ENCODE measurements at regions not wholly inside any gene's neighbourhood (a gene's known extent, or its start where the extent isn't known, plus 50 kb on each side); places are given as distances from the start of the nearest gene placed in this dataset.

DNA sequence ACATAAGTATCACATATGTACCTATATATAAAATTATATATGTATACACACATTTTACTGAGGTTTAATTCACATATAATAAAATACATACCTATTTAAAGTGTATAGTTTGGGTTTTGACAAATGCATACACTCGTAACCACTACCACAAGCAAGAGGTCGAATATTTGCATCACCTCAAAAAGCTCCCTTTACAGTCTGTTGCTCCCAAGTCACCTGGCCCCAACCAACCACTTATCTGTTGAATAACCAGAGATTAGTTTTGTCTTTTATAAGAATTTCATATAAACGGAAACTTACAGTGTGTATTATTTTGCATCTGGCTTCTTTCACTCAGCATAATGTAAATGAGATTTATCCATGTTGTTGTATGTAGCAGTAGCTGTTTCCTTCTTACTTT is 218.9 kb downstream of the MAT2B start:
- peaks cover 0 to 7% (median 0%) of the 10 kb centered on the region in 11 donors for H3K9me3 Mint-ChIP-seq
- no peaks in the 10 kb centered on the region for H3K36me3 Mint-ChIP-seq
- Histone ChIP-seq H3K27ac (ENCODE audit: low read depth, low read length) (no peak overlapping the region), H3K9me3 (ENCODE audit: control insufficient read depth in 2 of 3, low read length in 3 of 3) (no peaks in the 10 kb centered on the region), H3K36me3 (ENCODE audit: control insufficient read depth in 2 of 3, insufficient read depth in 3 of 3, low read length in 3 of 3) (no peaks in the 10 kb centered on the region), H3K4me1 (ENCODE audit: control insufficient read depth in 2 of 2, insufficient read depth in 2 of 2, low read length in 2 of 2) (no peaks in the 10 kb centered on the region), H3K4me3 (ENCODE audit: low read length) (no peak overlapping the region), H3K27me3 (ENCODE audit: control insufficient read depth in 2 of 2, insufficient read depth in 2 of 2, low read length in 2 of 2) (no peaks in the 10 kb centered on the region)
- CTCF ChIA-PET: interaction anchor here (0.6 kb wide), 1 partner anchor 1205 kb away, joined by 3 read pairs; no protein-coding TSS in a partner anchor
- no peaks in the 10 kb centered on the region for H3K27me3 Mint-ChIP-seq
- intact Hi-C loops (cut with micrococcal nuclease): no loop called here
- no peak for DNase-seq
- ATAC-seq: no peak
- H3K4me3 Mint-ChIP-seq: no peak overlapping the region
- no peaks in the 10 kb centered on the region for H3K4me1 Mint-ChIP-seq
- no peak overlapping the region for H3K27ac Mint-ChIP-seq
- POLR2A ChIA-PET: no interaction called here

DNA sequence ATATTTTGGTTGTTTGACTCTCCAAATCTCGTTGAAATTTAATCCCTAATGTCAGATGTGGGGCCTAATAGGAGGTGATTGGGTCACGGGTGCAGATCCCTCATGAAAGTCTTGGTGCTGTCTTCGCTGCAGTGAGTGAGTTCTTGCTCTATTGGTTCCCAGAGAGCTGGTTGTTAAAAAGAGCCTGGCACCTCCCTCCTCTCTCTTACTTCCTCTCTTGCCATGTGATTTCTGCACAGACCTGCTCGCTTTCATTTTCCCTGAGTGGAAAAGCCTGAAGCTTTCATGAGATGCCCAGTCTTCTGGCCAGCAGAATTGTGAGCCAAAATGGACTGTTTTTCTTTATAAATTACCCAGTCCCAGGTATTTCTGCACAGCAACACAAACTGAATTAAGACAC is 221.6 kb downstream of the MAT2B start:
- Histone ChIP-seq H3K27me3 (ENCODE audit: control insufficient read depth in 2 of 2, insufficient read depth in 2 of 2, low read length in 2 of 2) (no peaks in the 10 kb centered on the region), H3K9me3 (ENCODE audit: control insufficient read depth in 2 of 3, low read length in 3 of 3) (no peaks in the 10 kb centered on the region), H3K4me1 (ENCODE audit: control insufficient read depth in 2 of 2, insufficient read depth in 2 of 2, low read length in 2 of 2) (no peaks in the 10 kb centered on the region), H3K36me3 (ENCODE audit: control insufficient read depth in 2 of 3, insufficient read depth in 3 of 3, low read length in 3 of 3) (no peaks in the 10 kb centered on the region), H3K27ac (ENCODE audit: low read depth, low read length) (no peak overlapping the region), H3K4me3 (ENCODE audit: low read length) (no peak overlapping the region)
- POLR2A ChIA-PET: no interaction called here
- DNase-seq (no peak), ATAC-seq (no peak)
- no peaks in the 10 kb centered on the region for H3K36me3 Mint-ChIP-seq
- no peaks in the 10 kb centered on the region for H3K4me1 Mint-ChIP-seq
- peaks cover 0 to 7% (median 0%) of the 10 kb centered on the region in 11 donors for H3K9me3 Mint-ChIP-seq
- intact Hi-C loops (cut with micrococcal nuclease): no loop called here
- H3K4me3 Mint-ChIP-seq: no peak overlapping the region
- no peaks in the 10 kb centered on the region for H3K27me3 Mint-ChIP-seq
- CTCF ChIA-PET: no interaction called here
- H3K27ac Mint-ChIP-seq: no peak overlapping the region

DNA sequence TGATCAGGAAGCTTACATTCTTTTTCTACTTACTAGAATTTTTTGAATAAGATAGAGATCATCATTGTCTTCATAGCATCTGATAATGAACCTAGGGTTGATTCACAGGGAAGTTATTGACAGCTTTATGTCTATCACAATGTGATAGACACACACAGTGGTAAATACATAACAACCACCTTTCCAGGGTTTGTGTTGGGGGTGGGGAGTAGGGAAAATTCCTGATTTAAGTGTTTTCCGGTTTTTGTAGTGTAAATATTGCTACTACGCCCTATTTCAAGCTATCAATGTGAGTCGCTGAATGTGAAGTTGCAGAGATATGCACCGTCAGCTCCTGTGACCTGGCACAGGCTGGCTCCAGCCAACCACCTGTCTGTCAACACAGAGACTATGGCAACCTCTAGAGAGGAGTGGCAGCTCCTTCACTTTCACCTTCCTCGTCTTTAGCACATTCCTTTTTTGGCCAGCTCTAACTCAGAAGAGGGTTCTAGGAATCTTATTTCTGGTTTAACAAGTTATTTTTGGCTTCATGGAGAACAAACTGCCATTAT is 224.9 kb downstream of the MAT2B start:
- Mint-ChIP-seq H3K27ac (no peak overlapping the region), H3K4me1 (no peaks in the 10 kb centered on the region), H3K36me3 (no peaks in the 10 kb centered on the region), H3K9me3 (peaks cover 0 to 12% (median 0%) of the 10 kb centered on the region in 11 donors), H3K4me3 (no peak overlapping the region), H3K27me3 (peaks cover 0 to 7% (median 0%) of the 10 kb centered on the region in 5 donors)
- Histone ChIP-seq H3K27ac (ENCODE audit: low read depth, low read length) (no peak overlapping the region), H3K9me3 (ENCODE audit: control insufficient read depth in 2 of 3, low read length in 3 of 3) (no peaks in the 10 kb centered on the region), H3K27me3 (ENCODE audit: control insufficient read depth in 2 of 2, insufficient read depth in 2 of 2, low read length in 2 of 2) (no peaks in the 10 kb centered on the region), H3K36me3 (ENCODE audit: control insufficient read depth in 2 of 3, insufficient read depth in 3 of 3, low read length in 3 of 3) (no peaks in the 10 kb centered on the region), H3K4me1 (ENCODE audit: control insufficient read depth in 2 of 2, insufficient read depth in 2 of 2, low read length in 2 of 2) (no peaks in the 10 kb centered on the region), H3K4me3 (ENCODE audit: low read length) (no peak overlapping the region)
- DNase-seq (no peak), ATAC-seq (no peak)
- ChIA-PET CTCF (no interaction called here), POLR2A (no interaction called here)
- intact Hi-C loops (cut with micrococcal nuclease): no loop called here

DNA sequence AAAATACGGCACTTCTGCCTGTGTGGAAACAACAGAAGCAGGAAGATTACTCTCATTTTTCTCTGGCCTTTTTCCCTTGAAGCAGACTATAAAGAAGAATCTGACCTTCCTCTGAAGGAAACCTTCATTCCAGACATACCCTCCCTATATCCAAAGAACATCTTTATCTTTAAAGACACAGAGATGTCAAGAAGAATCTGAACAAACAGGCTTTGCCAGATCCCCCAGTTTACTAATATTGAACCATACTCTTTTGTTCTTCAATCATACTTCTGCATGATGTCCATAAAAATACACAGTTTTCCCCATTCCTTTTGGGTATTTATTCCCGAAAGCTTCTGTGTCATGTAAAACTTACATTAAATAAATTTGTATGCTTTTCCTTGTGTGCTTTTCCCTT is 225.8 kb downstream of the MAT2B start:
- H3K4me3 Mint-ChIP-seq: no peak overlapping the region
- no peaks in the 10 kb centered on the region for H3K36me3 Mint-ChIP-seq
- H3K27me3 ChIP-seq (ENCODE audit: control insufficient read depth in 2 of 2, insufficient read depth in 2 of 2, low read length in 2 of 2): no peaks in the 10 kb centered on the region
- H3K4me1 ChIP-seq (ENCODE audit: control insufficient read depth in 2 of 2, insufficient read depth in 2 of 2, low read length in 2 of 2): no peaks in the 10 kb centered on the region
- H3K27me3 Mint-ChIP-seq: peaks cover 0 to 8% (median 0%) of the 10 kb centered on the region in 5 donors
- intact Hi-C loops (cut with micrococcal nuclease): no loop called here
- CTCF ChIA-PET: no interaction called here
- H3K9me3 ChIP-seq (ENCODE audit: control insufficient read depth in 2 of 3, low read length in 3 of 3): no peaks in the 10 kb centered on the region
- peaks cover 0 to 12% (median 0%) of the 10 kb centered on the region in 11 donors for H3K9me3 Mint-ChIP-seq
- POLR2A ChIA-PET: no interaction called here
- H3K27ac ChIP-seq (ENCODE audit: low read depth, low read length): no peak overlapping the region
- no peak overlapping the region for H3K4me3 ChIP-seq (ENCODE audit: low read length)
- no peaks in the 10 kb centered on the region for H3K4me1 Mint-ChIP-seq
- ATAC-seq: no peak
- no peaks in the 10 kb centered on the region for H3K36me3 ChIP-seq (ENCODE audit: control insufficient read depth in 2 of 3, insufficient read depth in 3 of 3, low read length in 3 of 3)
- H3K27ac Mint-ChIP-seq: no peak overlapping the region
- no peak for DNase-seq

DNA sequence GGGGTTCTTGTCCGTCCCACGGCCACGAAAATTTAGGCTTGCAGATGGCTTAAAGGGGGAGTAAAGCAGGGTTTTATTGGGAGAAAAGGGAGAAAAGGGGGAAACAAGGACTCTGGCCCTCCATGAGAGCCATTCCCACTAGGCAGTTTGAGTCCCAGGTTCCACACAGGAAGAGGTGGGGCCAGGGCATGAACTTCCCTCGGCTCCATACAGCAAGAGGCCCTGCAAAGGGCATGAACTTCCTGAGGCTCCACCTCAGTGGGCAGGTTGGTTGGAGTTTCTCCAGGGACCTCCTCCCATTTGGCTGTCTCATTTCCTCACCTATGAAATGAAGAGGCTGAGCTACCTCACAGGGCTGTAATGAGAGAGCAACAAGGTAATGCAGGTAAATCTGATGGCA is 229.7 kb downstream of the MAT2B start:
- Histone ChIP-seq H3K4me3 (ENCODE audit: low read length) (no peak overlapping the region), H3K4me1 (ENCODE audit: control insufficient read depth in 2 of 2, insufficient read depth in 2 of 2, low read length in 2 of 2) (no peaks in the 10 kb centered on the region), H3K36me3 (ENCODE audit: control insufficient read depth in 2 of 3, insufficient read depth in 3 of 3, low read length in 3 of 3) (no peaks in the 10 kb centered on the region), H3K27me3 (ENCODE audit: control insufficient read depth in 2 of 2, insufficient read depth in 2 of 2, low read length in 2 of 2) (no peaks in the 10 kb centered on the region), H3K27ac (ENCODE audit: low read depth, low read length) (no peak overlapping the region), H3K9me3 (ENCODE audit: control insufficient read depth in 2 of 3, low read length in 3 of 3) (no peaks in the 10 kb centered on the region)
- ChIA-PET CTCF (no interaction called here), POLR2A (no interaction called here)
- H3K4me3 Mint-ChIP-seq: no peak overlapping the region
- H3K27me3 Mint-ChIP-seq: peaks cover 0 to 8% (median 0%) of the 10 kb centered on the region in 5 donors
- intact Hi-C loops (cut with micrococcal nuclease): no loop called here
- H3K36me3 Mint-ChIP-seq: no peaks in the 10 kb centered on the region
- ATAC-seq (no peak), DNase-seq (no peak)
- no peaks in the 10 kb centered on the region for H3K4me1 Mint-ChIP-seq
- peaks cover 0 to 8% (median 1%) of the 10 kb centered on the region in 11 donors for H3K9me3 Mint-ChIP-seq
- no peak overlapping the region for H3K27ac Mint-ChIP-seq

DNA sequence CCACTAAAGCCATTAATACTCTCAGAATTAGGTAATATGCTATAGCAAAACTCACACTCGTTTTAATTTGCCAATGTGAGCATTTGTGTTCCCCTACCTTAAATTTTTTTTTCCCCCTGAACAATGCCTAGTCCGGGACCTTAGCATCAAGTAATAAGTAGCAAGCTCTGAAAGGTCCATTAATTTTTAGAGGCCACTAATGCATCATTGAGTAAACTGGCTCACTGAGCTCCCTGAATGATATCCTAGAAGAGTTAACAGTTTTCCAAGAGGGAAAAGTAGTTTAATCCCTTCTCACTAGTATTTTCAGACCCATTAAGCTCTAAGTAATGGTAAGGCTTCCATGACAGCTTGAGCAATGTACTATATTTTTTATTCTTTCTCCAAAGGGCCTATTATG is 242.2 kb downstream of the MAT2B start:
- no peaks in the 10 kb centered on the region for H3K4me1 ChIP-seq (ENCODE audit: control insufficient read depth in 2 of 2, insufficient read depth in 2 of 2, low read length in 2 of 2)
- no peaks in the 10 kb centered on the region for H3K36me3 ChIP-seq (ENCODE audit: control insufficient read depth in 2 of 3, insufficient read depth in 3 of 3, low read length in 3 of 3)
- H3K9me3 ChIP-seq (ENCODE audit: control insufficient read depth in 2 of 3, low read length in 3 of 3): no peaks in the 10 kb centered on the region
- DNase-seq (no peak), ATAC-seq (no peak)
- ChIA-PET CTCF (no interaction called here), POLR2A (no interaction called here)
- H3K9me3 Mint-ChIP-seq: peaks cover 0 to 10% (median 4%) of the 10 kb centered on the region in 11 donors
- no peaks in the 10 kb centered on the region for H3K36me3 Mint-ChIP-seq
- no peak overlapping the region for H3K4me3 ChIP-seq (ENCODE audit: low read length)
- H3K27me3 ChIP-seq (ENCODE audit: control insufficient read depth in 2 of 2, insufficient read depth in 2 of 2, low read length in 2 of 2): no peaks in the 10 kb centered on the region
- H3K27ac Mint-ChIP-seq: no peak overlapping the region
- H3K27me3 Mint-ChIP-seq: peaks cover 0 to 7% (median 0%) of the 10 kb centered on the region in 5 donors
- H3K27ac ChIP-seq (ENCODE audit: low read depth, low read length): no peak overlapping the region
- intact Hi-C loops (cut with micrococcal nuclease): no loop called here
- no peaks in the 10 kb centered on the region for H3K4me1 Mint-ChIP-seq
- H3K4me3 Mint-ChIP-seq: no peak overlapping the region

DNA sequence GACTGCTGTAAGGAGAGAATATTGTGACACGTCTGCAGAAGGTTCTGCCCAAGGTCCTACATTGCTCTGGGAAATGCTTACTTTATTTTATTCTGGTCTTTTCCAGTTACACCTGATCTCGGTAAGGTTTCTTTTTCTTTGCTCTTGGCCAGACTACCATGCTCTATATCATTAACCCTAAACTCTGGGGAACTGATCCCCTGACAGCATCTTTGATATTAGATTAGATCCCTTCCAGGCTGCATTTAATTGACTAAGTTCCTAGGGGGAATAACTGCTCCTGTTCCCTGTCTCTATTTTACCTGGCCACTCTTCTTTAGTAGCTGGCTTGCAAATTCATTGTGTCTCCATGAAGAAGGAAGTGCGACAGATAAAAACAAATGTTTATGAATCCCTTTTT is 243.5 kb downstream of the MAT2B start:
- Mint-ChIP-seq H3K4me1 (no peaks in the 10 kb centered on the region), H3K36me3 (no peaks in the 10 kb centered on the region), H3K27me3 (peaks cover 0 to 7% (median 0%) of the 10 kb centered on the region in 5 donors), H3K27ac (no peak overlapping the region), H3K4me3 (no peak overlapping the region), H3K9me3 (peaks cover 0 to 11% (median 4%) of the 10 kb centered on the region in 11 donors)
- no peak overlapping the region for H3K27ac ChIP-seq (ENCODE audit: low read depth, low read length)
- H3K9me3 ChIP-seq (ENCODE audit: control insufficient read depth in 2 of 3, low read length in 3 of 3): no peaks in the 10 kb centered on the region
- no peaks in the 10 kb centered on the region for H3K36me3 ChIP-seq (ENCODE audit: control insufficient read depth in 2 of 3, insufficient read depth in 3 of 3, low read length in 3 of 3)
- H3K4me3 ChIP-seq (ENCODE audit: low read length): no peak overlapping the region
- H3K4me1 ChIP-seq (ENCODE audit: control insufficient read depth in 2 of 2, insufficient read depth in 2 of 2, low read length in 2 of 2): no peaks in the 10 kb centered on the region
- ATAC-seq (no peak), DNase-seq (no peak)
- POLR2A ChIA-PET: no interaction called here
- intact Hi-C loops (cut with micrococcal nuclease): no loop called here
- no peaks in the 10 kb centered on the region for H3K27me3 ChIP-seq (ENCODE audit: control insufficient read depth in 2 of 2, insufficient read depth in 2 of 2, low read length in 2 of 2)
- CTCF ChIA-PET: no interaction called here

Data from naive thymus-derived CD4-positive, alpha-beta T cell (primary cell).